ENCODE measurements at regions not wholly inside any gene's neighbourhood (a gene's known extent, or its start where the extent isn't known, plus 50 kb on each side); places are given as distances from the start of the nearest gene placed in this dataset.
A peak's percentile ranks its signal among the peaks of the same experiment; 100 is the strongest.

- no peaks in the 10 kb centered on the region for H3K79me2 ChIP-seq (ENCODE audit: insufficient read depth, low read length)
- H3K36me3 ChIP-seq (ENCODE audit: insufficient read depth, low read length): no peaks in the 10 kb centered on the region
- H3K27me3 Mint-ChIP-seq (ENCODE audit: low read depth, unreplicated experiment): no peaks in the 10 kb centered on the region
- no peaks in the 10 kb centered on the region for H4K20me1 ChIP-seq (ENCODE audit: insufficient read depth, low read length)
- no peaks in the 10 kb centered on the region for H3K27me3 ChIP-seq (ENCODE audit: insufficient read depth, low read length)
- H3K4me3 Mint-ChIP-seq (ENCODE audit: unreplicated experiment): no peak overlapping the region
- no peaks in the 10 kb centered on the region for H3K4me1 ChIP-seq (ENCODE audit: insufficient read depth, low read length)
- no peak overlapping the region for H2AFZ ChIP-seq (ENCODE audit: low read depth, low read length)
- no peak overlapping the region for H3K9ac ChIP-seq (ENCODE audit: low read length)
- no peak for FAIRE-seq
- no peaks in the 10 kb centered on the region for H3K9me3 Mint-ChIP-seq (ENCODE audit: unreplicated experiment)
- no peak overlapping the region for H3K27ac Mint-ChIP-seq (ENCODE audit: unreplicated experiment)
- no peak overlapping the region for H3K27ac ChIP-seq (ENCODE audit: low read depth, low read length)
- no peaks in the 10 kb centered on the region for H3K36me3 Mint-ChIP-seq (ENCODE audit: low read depth, unreplicated experiment)
- TF ChIP-seq EZH2 (IDR thresholded peaks at IDR 0.05; ENCODE audit: insufficient read depth, low read length) (no peak), CTCF (IDR thresholded peaks at IDR 0.05; ENCODE audit: insufficient read depth, low read depth, low read length) (no peak)
- DNase-seq (ENCODE audit: low read depth): no peak
- no peak overlapping the region for H3K4me2 ChIP-seq (ENCODE audit: low read length)
- no peaks in the 10 kb centered on the region for H3K9me3 ChIP-seq (ENCODE audit: insufficient read depth, low read depth, low read length)
- H3K4me1 Mint-ChIP-seq (ENCODE audit: low read depth, unreplicated experiment): no peaks in the 10 kb centered on the region
- no peak overlapping the region for H3K4me3 ChIP-seq (ENCODE audit: insufficient read depth, low read depth, low read length)
Observed at GRCh38 chrX:94454606-94455005, 780.6 kb downstream of the FAM133A start.

- H3K4me1 Mint-ChIP-seq (ENCODE audit: low read depth, unreplicated experiment): no peaks in the 10 kb centered on the region
Observed at GRCh38 chrX:94455782-94456181, 781.8 kb downstream of the FAM133A start.

More at GRCh38 chrX:94455782-94456181, 781.8 kb downstream of the FAM133A start:
- no peak for TF ChIP-seq CTCF (IDR thresholded peaks at IDR 0.05; ENCODE audit: insufficient read depth, low read depth, low read length)
- no peak for TF ChIP-seq EZH2 (IDR thresholded peaks at IDR 0.05; ENCODE audit: insufficient read depth, low read length)
- Histone ChIP-seq H3K9me3 (ENCODE audit: insufficient read depth, low read depth, low read length) (no peaks in the 10 kb centered on the region), H3K4me3 (ENCODE audit: insufficient read depth, low read depth, low read length) (no peak overlapping the region), H4K20me1 (ENCODE audit: insufficient read depth, low read length) (no peaks in the 10 kb centered on the region), H3K27me3 (ENCODE audit: insufficient read depth, low read length) (no peaks in the 10 kb centered on the region), H2AFZ (ENCODE audit: low read depth, low read length) (no peak overlapping the region), H3K4me1 (ENCODE audit: insufficient read depth, low read length) (no peaks in the 10 kb centered on the region), H3K9ac (ENCODE audit: low read length) (no peak overlapping the region), H3K79me2 (ENCODE audit: insufficient read depth, low read length) (no peaks in the 10 kb centered on the region), H3K27ac (ENCODE audit: low read depth, low read length) (no peak overlapping the region), H3K36me3 (ENCODE audit: insufficient read depth, low read length) (no peaks in the 10 kb centered on the region), H3K4me2 (ENCODE audit: low read length) (no peak overlapping the region)
- H3K27me3 Mint-ChIP-seq (ENCODE audit: low read depth, unreplicated experiment): no peaks in the 10 kb centered on the region
- DNase-seq (ENCODE audit: low read depth) (no peak), FAIRE-seq (peak; percentile 9)
- no peak overlapping the region for H3K27ac Mint-ChIP-seq (ENCODE audit: unreplicated experiment)
- H3K36me3 Mint-ChIP-seq (ENCODE audit: low read depth, unreplicated experiment): no peaks in the 10 kb centered on the region
- H3K4me3 Mint-ChIP-seq (ENCODE audit: unreplicated experiment): no peak overlapping the region
- H3K9me3 Mint-ChIP-seq (ENCODE audit: unreplicated experiment): no peaks in the 10 kb centered on the region

Data from astrocyte (in vitro differentiated cells and primary cell).